A673 (cell line): ENCODE measurements at regions not wholly inside any gene's neighbourhood (a gene's known extent, or its start where the extent isn't known, plus 50 kb on each side); places are given as distances from the start of the nearest gene placed in this dataset.

Source experiments
- BruUV-seq: library from RNA; stranded (reverse); fragments of 400-500 nt; replicated peaks from 2 replicates; lab custom pipeline; 2021; lab: Mats Ljungman, UMichigan
- CTCF ChIA-PET: fragments of 300-600 bp; sonication (Branson Sonifier 250); formaldehyde crosslinking; loops from one replicate; lab custom pipeline; 2022; ENCODE audit warnings: antibody characterized with exemption; lab: Charles Lee
- POLR2A ChIA-PET: fragments of 300-600 bp; sonication (Branson Sonifier 250); formaldehyde crosslinking; loops from one replicate; lab custom pipeline; 2022; ENCODE audit warnings: antibody characterized with exemption; ENCODE audit not compliant: low non-redundant PET; lab: Charles Lee
- DNase-seq: peaks from one replicate; pipeline ENCODE4 v3.0.0-alpha.2; 2015; ENCODE audit warnings: low spot score
- H3K27ac ChIP-seq: fragments of 200-600 bp; sonication (generic); 2 replicates; pipeline ENCODE4 v1.5.1; 2016; ENCODE audit warnings: mixed run types, low read depth, mild to moderate bottlenecking, mixed read lengths, antibody characterized with exemption, low read length; ENCODE audit not compliant: poor library complexity, severe bottlenecking
- H3K27me3 ChIP-seq: fragments of 200-600 bp; sonication (generic); replicated peaks from 2 replicates; pipeline ENCODE4 v1.6.1; 2017; ENCODE audit warnings: mixed run types, low read depth, mild to moderate bottlenecking, mixed read lengths, antibody characterized with exemption, low read length; ENCODE audit not compliant: insufficient read depth, poor library complexity
- H3K36me3 ChIP-seq: fragments of 200-600 bp; sonication (generic); 2 replicates; pipeline ENCODE4 v1.6.1; 2016; ENCODE audit warnings: mixed run types, mild to moderate bottlenecking, mixed read lengths, antibody characterized with exemption, low read length; ENCODE audit not compliant: insufficient read depth, poor library complexity, severe bottlenecking
- H3K4me1 ChIP-seq: fragments of 200-600 bp; sonication (generic); 2 replicates; pipeline ENCODE4 v1.6.1; 2017; ENCODE audit warnings: mixed run types, mild to moderate bottlenecking, mixed read lengths, antibody characterized with exemption, low read length; ENCODE audit not compliant: insufficient read depth, poor library complexity, severe bottlenecking
- H3K4me3 ChIP-seq: fragments of 200-600 bp; sonication (generic); 2 replicates; pipeline ENCODE4 v1.5.1; 2016; ENCODE audit warnings: low read depth, mixed run types, mild to moderate bottlenecking, mixed read lengths, low read length; ENCODE audit not compliant: poor library complexity, severe bottlenecking
- H3K9me3 ChIP-seq: fragments of 200-600 bp; sonication (generic); 2 replicates; pipeline ENCODE4 v1.6.1; 2016; ENCODE audit warnings: mixed run types, low read depth, mild to moderate bottlenecking, mixed read lengths, antibody characterized with exemption, low read length; ENCODE audit not compliant: poor library complexity, severe bottlenecking
- CTCF ChIP-seq: fragments of 300-800, 200-600 bp; sonication (generic); conservative IDR thresholded peaks from 2 replicates; pipeline ENCODE4 v1.5.1; 2017; ENCODE audit warnings: low read depth, mild to moderate bottlenecking, antibody characterized with exemption, low read length, moderate library complexity, mixed read lengths
- EZH2 ChIP-seq: fragments of 200-600 bp; sonication (generic); IDR thresholded peaks from 2 replicates; pipeline ENCODE4 v1.6.1; 2017; ENCODE audit warnings: borderline replicate concordance, low read depth, mild to moderate bottlenecking, mixed read lengths, antibody characterized with exemption, low read length; ENCODE audit not compliant: poor library complexity, severe bottlenecking
- intact Hi-C: fragments of 100-400 bp; cut with micrococcal nuclease; formaldehyde crosslinking; loops from one replicate; pipeline ENCODE4 v1.10.0; 2022; ENCODE audit not compliant: unreplicated experiment

- DNase-seq = no peak
- H3K4me3 ChIP-seq = no peak overlapping the region
- ChIA-PET CTCF (no interaction called here), POLR2A (no interaction called here)
- no peak overlapping the region for H3K27ac ChIP-seq
- no peaks in the 10 kb centered on the region for H3K9me3 ChIP-seq
- intact Hi-C loops = no loop called here
- H3K27me3 ChIP-seq = no peaks in the 10 kb centered on the region
- TF ChIP-seq CTCF (no peak), EZH2 (no peak)
- no peaks in the 10 kb centered on the region for H3K4me1 ChIP-seq
- BruUV-seq = no TSS peak
- H3K36me3 ChIP-seq = no peaks in the 10 kb centered on the region
These were observed 712.2 kb upstream of the SEMA6A start for GRCh38 chr5:117286813-117287212.

DNA sequence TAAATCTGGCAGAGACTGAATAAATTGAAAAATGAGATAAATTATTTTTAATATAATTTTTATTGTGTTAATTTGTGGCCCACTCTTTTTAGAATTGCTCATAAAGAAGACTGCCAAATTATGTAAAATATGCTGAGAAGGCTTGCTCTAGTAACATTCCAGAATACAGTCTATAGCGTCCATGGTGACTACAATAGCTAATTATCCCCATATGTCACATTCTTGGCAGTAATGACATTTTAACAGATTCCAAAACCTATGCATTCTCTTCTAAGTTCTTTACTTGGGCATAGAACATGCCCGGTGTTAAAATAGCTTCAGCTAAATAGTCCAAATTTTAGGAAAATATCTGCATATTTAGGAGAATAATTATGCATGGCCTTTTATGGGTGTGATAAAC, 697.0 kb upstream of the SEMA6A start:
- POLR2A ChIA-PET = no interaction called here
- no peak for DNase-seq
- H3K4me3 ChIP-seq = no peak overlapping the region
- H3K27me3 ChIP-seq = no peaks in the 10 kb centered on the region
- H3K27ac ChIP-seq = no peak overlapping the region
- BruUV-seq = no TSS peak
- intact Hi-C loops = no loop called here
- H3K36me3 ChIP-seq = no peaks in the 10 kb centered on the region
- H3K4me1 ChIP-seq = no peaks in the 10 kb centered on the region
- H3K9me3 ChIP-seq = peaks cover 3% of the 10 kb centered on the region
- CTCF ChIA-PET = no interaction called here
- no peak for TF ChIP-seq EZH2
- no peak for TF ChIP-seq CTCF

DNA sequence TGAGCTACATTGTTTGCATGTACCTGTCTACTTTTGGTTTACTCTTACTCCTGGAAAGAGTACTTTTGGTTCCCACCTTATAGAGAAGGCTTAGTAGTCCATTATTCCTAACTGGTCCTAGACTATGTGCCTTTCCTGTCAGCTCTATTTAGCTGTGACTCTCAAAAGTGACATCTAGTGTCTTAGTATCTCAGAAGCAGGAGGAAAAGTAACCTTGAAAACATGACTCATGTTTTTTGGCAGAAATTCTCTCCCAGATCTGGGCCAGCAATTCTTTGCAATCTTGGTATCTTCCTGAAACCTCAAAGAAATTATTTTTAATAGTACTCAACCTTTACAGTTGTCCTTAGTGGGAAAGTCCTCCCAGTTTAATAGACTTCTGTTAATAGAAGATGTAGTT, 691.7 kb upstream of the SEMA6A start:
- DNase-seq = no peak
- Histone ChIP-seq H3K36me3 (no peaks in the 10 kb centered on the region), H3K27me3 (no peaks in the 10 kb centered on the region), H3K4me3 (no peak overlapping the region), H3K4me1 (no peaks in the 10 kb centered on the region), H3K27ac (no peak overlapping the region), H3K9me3 (peaks cover 13% of the 10 kb centered on the region)
- ChIA-PET CTCF (no interaction called here), POLR2A (no interaction called here)
- no peak for TF ChIP-seq CTCF
- no peak for TF ChIP-seq EZH2
- intact Hi-C loops = no loop called here
- no TSS peak for BruUV-seq
